T1000 (cell line): ENCODE measurements at regions not wholly inside any gene's neighbourhood (a gene's known extent, or its start where the extent isn't known, plus 50 kb on each side); places are given as distances from the start of the nearest gene placed in this dataset.
"Not testable (repeated sequence)": the region's sequence is repeated elsewhere in the genome, so short reads cannot be mapped to it uniquely, and the experiment has no call there.

Source experiments
- DNase-seq: peaks from one replicate; lab custom pipeline; 2025; ENCODE audit warnings: mixed read lengths; lab: John Stamatoyannopoulos, UW

DNA sequence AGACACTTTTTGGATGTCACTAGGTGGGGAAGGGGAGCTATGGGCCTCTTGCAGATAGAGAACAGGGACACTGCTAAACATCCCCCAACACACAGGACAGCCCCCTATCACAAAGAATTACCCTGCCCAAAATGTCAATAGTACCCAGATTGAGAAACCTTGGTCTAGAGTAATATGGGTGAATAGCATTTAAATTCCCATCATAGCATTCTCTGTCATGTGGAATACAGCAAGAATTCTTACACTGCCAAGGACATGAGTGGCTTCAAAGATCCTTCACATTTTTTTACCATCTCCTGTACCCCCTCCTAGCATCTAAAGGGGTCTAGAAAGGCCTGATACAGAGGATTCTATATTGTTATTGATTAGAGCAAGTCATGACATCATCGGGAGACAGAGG lies 83.1 kb upstream of the SSTR4 start:
- no peak for DNase-seq

DNA sequence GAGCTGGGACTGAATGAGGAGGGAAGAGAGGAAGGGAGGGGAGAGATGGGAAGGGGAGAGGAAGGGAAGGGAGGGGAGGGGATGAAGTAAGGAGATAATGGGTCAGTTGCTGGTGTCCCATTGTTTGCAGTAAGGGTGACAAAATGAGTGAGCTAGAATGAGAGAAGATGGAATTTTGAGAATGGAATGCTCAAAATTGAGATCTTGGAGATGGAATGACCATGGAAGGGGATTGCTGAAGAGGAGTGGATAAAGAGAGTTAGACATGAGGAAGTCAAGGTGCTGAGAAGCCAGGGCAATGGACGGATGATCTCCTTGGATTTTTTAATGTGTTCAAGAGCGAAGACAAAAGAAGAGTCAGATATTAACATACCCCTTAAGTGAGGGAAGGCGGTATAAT lies 80.5 kb upstream of the SSTR4 start:
- no peak for DNase-seq

DNA sequence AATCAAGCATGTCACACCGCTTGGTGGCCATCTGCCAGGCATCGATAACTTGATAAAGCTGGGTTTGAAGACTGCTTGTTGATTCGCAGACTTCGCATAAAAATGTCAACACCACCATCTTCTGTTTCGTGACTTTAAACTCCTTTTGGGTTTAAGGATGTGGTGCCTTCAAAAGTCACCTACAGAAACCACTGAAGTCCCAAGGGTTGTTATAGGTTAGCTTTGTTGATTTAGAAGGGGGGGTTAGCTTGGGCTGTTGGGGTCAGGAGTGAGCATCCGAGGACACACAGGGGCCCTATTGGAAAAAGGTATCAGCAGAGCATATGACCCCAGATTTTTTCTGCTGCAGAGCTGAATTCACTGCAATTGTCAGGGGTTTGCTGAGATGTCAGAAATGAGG lies 76.7 kb upstream of the SSTR4 start:
- no peak for DNase-seq

DNA sequence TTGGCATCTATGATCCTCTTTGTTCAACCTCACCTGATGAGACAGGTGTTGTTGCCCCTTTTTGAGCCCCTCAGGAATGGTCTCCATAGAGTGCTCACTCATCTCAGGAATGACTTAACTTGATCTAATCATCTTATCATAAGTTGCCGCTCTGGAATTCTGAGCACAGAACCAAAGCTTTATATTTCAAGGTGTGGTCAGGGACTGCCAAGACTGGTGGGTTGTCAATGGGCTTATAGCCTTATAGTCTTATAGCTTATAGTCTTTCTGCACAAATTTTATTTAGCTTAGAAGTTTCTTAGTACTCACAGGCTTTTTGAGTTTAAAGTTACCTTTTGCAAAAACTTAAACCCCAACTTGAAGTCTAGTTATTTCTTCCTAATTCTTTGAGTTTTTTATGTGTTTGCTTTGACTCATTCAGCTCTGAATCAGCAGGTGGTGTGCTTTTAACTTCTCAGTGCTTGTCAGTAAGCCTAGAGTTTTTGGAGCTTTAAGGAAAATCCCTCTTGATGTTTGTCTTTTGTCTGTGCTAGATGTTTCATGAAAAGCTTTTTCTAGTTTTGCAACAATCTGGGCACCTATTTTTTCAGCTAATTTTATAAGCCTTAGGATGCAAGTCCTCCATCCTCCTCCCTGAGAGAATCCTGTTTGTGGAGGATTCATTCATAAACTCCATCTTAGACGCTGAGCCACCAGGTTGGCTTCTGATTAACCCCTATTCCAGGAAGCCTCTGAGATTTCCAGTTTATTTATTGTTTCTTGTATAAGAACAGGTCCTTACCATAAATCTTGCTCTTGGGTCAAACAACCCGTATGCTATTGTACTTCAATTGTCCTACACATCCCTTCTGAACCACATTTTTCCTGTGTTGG lies 72.3 kb upstream of the SSTR4 start:
- DNase-seq = no peak

DNA sequence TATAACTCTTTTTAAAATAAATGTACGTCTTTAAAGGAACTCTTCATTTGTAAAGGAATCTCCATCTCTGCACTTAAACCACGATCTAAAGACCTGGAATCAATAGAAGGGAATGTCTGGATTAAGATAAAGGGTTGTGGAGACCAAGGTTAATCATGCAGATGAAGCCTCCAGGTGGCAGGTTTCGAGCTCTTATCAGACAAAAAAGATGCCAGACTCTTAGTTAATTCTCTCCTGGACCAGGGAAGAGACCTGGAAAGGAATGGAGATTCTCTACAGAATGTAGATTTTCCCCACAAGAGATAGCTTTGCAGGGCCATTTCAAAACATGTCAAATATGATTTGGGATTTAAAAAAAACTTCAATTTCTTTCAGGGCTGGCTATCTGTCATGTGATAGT lies 71.5 kb upstream of the SSTR4 start:
- no peak for DNase-seq

DNA sequence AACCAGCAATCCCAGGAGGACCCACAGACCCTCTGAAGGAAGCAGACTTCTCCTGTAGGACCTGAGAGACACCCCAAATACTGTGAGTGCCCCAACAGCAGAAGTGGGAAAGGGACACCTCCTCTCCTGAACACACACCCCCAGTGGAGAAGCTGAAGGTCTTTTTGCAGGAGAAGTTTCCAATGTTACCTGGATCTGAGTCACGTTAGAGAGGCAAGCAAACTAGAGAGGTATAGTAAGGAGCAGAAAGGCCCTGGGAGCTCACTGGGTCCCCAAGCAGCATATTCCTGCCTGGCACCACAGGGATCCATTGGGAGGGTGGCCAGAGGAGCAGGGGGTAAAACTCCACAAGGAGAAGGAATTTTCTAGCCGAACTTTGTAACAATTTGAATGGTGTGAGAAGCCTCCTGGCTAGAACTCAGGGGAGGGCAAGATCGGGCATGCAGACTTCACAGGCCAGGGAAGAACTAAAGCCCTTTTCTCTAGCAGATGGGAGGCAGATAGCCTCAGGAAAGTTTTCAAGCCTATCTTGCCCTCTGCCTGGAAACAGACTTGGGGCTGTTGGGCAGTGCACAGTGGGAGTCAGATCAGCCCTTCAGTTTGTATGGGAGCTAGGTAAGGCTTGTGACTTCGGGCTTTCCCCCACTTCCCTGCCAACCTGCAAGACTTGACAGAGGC lies 68.2 kb upstream of the SSTR4 start:
- no peak for DNase-seq

DNA sequence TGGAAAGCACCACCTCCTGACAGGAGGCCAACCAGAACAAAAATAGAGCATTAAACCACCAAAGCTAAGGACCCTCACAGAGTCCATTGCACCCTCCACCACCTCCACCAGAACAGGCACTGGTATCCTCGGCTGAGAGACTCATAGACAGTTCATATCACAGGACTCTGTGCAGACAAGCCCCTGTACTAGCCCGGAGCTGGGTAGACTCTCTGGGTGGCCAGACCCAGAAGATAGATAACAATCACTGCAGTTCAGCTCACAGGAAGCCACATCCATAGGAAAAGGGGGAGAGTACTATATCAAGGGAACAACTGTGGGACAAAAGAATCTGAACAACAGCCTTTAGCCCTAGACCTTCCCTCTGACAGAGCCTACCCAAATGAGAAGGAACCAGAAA lies 67.4 kb upstream of the SSTR4 start:
- DNase-seq = not testable (repeated sequence)

DNA sequence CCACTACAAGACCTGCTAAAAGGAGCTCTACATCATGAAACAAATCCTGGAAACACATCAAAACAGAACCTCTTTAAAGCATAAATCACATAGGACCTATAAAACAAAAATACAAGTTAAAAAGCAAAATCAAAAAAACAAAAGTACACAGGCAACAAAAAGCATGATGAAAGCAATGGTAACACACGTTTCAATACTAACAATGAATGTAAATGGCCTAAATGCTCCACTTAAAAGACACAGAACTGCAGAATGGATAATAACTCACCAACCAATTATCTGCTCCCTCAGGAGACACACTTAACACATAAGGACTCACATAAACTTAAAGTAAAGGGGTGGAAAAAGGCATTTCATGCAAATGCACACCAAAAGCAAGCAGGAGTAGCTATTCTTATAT lies 66.1 kb upstream of the SSTR4 start:
- DNase-seq = not testable (repeated sequence)

DNA sequence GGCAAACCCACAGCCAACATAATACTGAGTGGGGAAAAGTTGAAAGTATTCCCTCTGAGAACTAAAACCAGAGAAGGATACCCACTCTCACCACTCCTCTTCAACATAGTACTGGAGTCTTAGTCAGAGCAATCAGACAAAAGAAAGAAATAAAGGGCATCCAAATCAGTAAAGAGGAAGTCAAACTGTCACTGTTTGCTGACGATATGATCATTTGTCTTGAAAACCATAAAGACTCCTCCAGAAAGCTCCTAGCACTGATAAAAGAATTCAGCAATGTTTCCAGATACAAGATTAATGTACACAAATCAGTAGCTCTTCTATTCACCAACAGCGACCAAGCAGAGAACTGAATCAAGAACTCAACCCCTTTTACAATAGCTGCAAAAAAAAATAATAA lies 64.0 kb upstream of the SSTR4 start:
- not testable (repeated sequence) for DNase-seq

DNA sequence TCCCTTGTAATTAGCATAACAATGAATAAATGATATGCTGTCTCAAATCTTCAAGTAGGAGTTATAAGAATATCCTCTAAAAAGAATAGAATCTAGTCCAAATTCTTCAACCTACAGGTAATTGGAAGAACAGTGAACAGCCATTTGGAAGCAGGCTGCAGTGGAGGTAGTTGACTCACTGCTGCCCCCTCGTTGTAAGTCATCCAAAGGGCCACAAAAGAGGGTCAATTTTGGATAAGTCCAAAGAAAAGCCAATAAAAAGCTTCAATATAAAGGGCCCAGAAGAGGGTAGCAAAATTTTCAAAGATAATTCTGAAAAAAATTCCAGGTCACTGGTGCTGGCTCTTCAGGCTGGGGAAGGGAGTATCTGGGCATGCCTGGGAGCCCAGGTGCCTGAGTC lies 60.8 kb upstream of the SSTR4 start:
- no peak for DNase-seq

DNA sequence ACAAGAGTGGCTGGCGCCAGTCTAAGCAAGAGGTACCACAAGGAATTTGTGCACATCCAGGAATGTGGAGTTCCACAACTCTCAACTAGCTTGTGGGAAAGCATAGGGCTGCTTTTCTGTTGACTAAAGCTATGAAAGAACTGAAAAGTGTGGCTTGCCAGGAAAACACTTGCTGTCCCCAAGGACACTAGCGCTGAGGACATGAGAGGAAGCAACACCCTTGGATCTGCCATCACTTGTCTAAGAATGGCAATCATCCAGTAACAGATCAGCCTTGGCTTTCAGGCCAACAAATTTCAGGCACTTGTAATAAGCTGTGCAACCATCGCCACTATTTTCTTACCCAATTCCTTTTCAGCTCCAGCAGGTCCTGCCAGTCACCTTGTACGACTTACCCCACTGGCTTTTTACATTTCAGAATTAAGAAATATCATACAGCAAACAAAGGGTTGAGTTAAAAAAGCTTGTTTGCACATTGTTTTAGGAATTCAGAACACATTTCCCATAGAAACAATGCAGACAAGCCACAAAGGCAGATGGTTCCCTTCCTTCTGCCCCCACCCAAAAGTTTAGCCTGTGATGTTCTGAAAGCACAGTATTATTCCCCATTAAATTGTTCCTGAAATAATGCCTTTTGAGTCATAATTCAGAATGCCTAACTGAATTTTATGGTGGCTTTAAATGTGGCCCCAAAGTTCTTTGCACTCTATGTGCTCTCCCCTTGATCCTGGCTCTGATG lies 57.9 kb upstream of the SSTR4 start:
- no peak for DNase-seq

DNA sequence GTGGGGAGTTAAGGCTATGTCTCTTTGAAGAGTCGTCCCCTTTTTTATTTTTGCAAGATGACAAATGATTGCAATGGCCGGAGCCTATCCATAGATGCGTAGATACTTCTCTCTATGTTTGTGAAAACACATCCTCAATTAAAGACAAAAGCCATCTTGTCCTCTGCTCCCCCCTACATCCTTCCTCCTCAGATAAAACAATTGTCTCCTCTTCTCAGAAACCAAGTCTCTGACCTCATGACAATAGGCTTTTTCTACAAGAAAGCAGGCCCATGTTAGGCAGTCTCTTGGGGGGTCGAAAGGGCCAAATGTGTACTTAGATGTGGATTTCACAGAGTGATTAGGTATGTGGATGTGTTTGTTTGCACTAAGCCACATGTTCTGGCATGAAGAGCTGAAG lies 51.1 kb upstream of the SSTR4 start:
- no peak for DNase-seq

DNA sequence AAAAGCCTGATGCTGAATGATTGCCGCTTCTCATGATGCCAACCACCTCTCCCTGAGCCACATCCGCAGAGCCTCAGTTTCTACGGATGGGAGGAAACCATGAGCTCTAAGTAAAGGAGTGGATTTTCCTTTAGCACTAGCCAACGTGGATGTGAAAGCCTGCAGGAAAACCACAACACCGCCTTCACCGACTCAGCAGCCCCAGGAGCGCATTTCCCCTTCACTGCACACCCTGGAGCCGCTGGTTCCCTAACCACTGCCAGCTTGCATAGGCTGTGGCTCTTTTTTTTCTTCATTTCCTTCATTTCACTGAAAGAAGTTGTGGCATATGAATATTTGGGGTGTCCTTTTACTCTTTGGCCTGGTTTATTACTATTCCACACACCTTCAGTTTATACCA lies 50.5 kb upstream of the SSTR4 start:
- DNase-seq = no peak

DNA sequence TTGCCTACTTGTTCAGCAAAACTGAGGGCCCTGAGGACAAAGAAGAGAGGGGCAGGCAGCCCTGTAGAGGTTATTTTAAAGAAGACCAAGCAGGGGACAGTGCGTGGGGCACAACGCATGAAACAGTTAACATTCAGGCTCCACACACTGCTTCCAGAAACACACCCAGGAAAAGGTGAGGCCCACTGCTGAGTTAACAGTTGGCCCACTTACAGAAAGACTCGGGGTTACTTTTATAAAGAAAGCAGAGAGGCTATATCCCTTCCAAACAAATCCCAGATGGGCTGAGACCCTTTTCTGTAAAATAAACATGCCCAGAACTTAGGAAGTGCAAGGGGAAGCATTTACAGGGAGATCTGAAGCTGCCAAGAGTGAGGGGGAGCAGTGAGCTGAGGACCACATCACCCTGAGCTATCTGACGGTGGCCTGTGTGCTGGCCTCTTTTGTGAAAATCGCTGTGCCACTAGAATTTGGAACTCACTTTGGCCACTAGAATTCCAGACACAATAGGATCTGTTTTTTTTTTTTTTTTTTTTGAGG lies 49.8 kb upstream of the SSTR4 start:
- DNase-seq = no peak
